ENCODE measurements at regions not wholly inside any gene's neighbourhood (a gene's known extent, or its start where the extent isn't known, plus 50 kb on each side); places are given as distances from the start of the nearest gene placed in this dataset.

DNA sequence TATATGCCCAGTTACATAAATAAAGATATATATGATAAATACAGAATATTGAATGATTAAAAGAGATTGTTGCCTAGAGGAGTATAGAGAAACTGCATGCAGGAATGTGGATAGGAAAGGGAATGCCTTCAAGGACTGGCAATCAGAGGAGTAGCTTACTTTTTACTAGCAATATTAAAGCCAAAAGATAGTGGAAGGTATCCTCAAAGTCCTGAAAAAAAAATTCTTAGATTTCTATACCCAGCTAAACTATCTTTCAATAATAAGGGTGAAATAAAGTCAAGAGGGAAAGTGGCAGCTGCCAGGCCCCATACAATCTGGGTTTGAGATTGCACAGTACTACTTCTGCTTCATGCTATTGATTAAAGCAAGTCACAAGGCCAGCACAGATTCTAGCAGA is 733.2 kb downstream of the GATA3 start:
- no peak for TF ChIP-seq CTCF (conservative IDR thresholded peaks at IDR 0.05 in 1 of 2, IDR thresholded peaks at IDR 0.05 in 1 of 2; ENCODE audit: extremely low read depth in 1 of 2, insufficient read depth in 1 of 2, low read depth in 1 of 2, low read length in 2 of 2)
- no peak for TF ChIP-seq EZH2 (IDR thresholded peaks at IDR 0.05; ENCODE audit: borderline replicate concordance, low read length)

Data from mammary epithelial cell (primary cell).